HepG2 (cell line): ENCODE measurements at regions not wholly inside any gene's neighbourhood (a gene's known extent, or its start where the extent isn't known, plus 50 kb on each side); places are given as distances from the start of the nearest gene placed in this dataset.
A peak's percentile ranks its signal among the peaks of the same experiment; 100 is the strongest.

Experiments used
- DMTF1 ChIP-seq: sonication (generic); formaldehyde crosslinking; IDR thresholded peaks from 2 replicates; pipeline ENCODE4 v1.4.0; 2020; ENCODE audit warnings: mild to moderate bottlenecking, missing genetic modification reagents
- ELF3 ChIP-seq: IDR thresholded peaks from 2 replicates; pipeline ENCODE4 v1.6.1; 2016; ENCODE audit warnings: missing genetic modification reagents, missing compliant biosample characterization
- HDAC2 ChIP-seq: sonication (generic); formaldehyde crosslinking; IDR thresholded peaks from 2 replicates; pipeline ENCODE4 v1.4.0; 2020; ENCODE audit warnings: missing genetic modification reagents
- HMGXB3 ChIP-seq: sonication (generic); formaldehyde crosslinking; IDR thresholded peaks from 2 replicates; pipeline ENCODE4 v1.4.0; 2020; ENCODE audit warnings: missing genetic modification reagents, borderline replicate concordance
- KDM5B ChIP-seq: sonication (generic); formaldehyde crosslinking; IDR thresholded peaks from 2 replicates; pipeline ENCODE4 v1.4.0; 2020; ENCODE audit warnings: missing genetic modification reagents, mild to moderate bottlenecking, borderline replicate concordance
- NFKB2 ChIP-seq: sonication (generic); formaldehyde crosslinking; IDR thresholded peaks from 2 replicates; pipeline ENCODE4 v1.4.0; 2020; ENCODE audit warnings: missing genetic modification reagents, borderline replicate concordance
- REL ChIP-seq: sonication (generic); formaldehyde crosslinking; conservative IDR thresholded peaks from 2 replicates; pipeline ENCODE4 v1.8.0; 2022; ENCODE audit warnings: mild to moderate bottlenecking, missing genetic modification reagents, moderate library complexity
- SIX4 ChIP-seq: sonication (generic); formaldehyde crosslinking; IDR thresholded peaks from 2 replicates; pipeline ENCODE4 v1.4.0; 2020; ENCODE audit warnings: missing genetic modification reagents
- TFDP2 ChIP-seq: sonication (generic); formaldehyde crosslinking; IDR thresholded peaks from 2 replicates; pipeline ENCODE4 v1.4.0; 2020; ENCODE audit warnings: missing genetic modification reagents
- XRCC5 ChIP-seq: fragments of 200-400 bp; formaldehyde crosslinking; optimal IDR thresholded peaks from 2 replicates; pipeline ENCODE3; 2017; ENCODE audit warnings: mild to moderate bottlenecking, low read length
- ZMYM4 ChIP-seq: sonication (generic); formaldehyde crosslinking; IDR thresholded peaks from 2 replicates; pipeline ENCODE4 v1.8.1; 2023; ENCODE audit warnings: mild to moderate bottlenecking, missing genetic modification reagents
- ZNF746 ChIP-seq: sonication (generic); formaldehyde crosslinking; IDR thresholded peaks from 2 replicates; pipeline ENCODE4 v1.8.0; 2022; ENCODE audit warnings: mild to moderate bottlenecking, missing genetic modification reagents
- TF ChIP-seq, protein P1 (sequence below): sonication (generic); formaldehyde crosslinking; IDR thresholded peaks from 2 replicates; pipeline ENCODE4 v1.4.0; 2020; ENCODE audit warnings: mild to moderate bottlenecking, missing genetic modification reagents, borderline replicate concordance
- TF ChIP-seq, protein P2 (sequence below): IDR thresholded peaks from 2 replicates; pipeline ENCODE4 v1.6.1; 2018; ENCODE audit warnings: missing genetic modification reagents, mild to moderate bottlenecking, missing compliant biosample characterization

DNA sequence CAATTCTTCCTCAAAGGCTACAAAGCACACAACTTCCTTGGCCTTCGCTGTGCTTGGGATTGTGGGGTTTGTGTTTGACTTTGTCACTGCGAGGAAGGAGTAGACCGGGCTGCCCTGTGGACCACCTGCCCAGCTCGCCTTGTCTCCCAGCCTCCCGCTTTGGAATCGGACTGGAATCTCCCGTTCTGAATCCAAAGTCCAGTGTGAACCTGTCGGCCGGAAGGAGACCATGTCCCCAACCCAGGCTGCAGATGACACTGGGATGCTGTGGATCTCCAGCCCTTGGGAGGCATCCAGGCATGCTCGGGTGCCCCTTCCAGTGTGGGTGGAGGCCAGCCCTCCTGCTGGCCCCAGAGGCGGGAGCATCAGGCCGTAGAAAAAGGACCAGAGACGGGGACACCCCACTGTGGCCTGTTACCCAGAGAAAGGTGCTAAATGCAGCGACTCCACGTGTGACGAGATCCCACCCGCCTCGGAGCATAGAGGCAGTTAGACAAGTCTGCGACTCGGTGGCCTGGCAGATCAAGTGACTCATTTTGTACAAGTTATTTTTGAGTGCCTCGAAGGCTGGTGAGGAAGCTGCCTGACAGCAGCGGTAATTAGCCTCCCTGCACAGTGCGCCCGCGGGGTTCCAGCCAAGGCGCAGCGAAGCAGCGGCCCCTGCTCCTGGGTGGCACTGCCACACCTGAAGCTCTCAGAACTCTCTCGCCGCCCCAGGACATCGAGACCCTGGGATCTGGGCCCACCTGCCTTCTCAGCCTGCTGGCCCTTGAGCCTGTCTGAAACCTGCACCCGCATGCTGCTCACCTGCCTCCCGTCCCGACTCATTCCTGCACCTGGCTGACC lies 57.5 kb downstream of the ADRA2C start (continued):
- TF ChIP-seq ZNF746 (CRISPR knock-in tag) = no peak
- TF ChIP-seq HDAC2 (CRISPR knock-in tag) = peak; percentile 78
- peak; percentile 43; the same call in 1 of the 2 replicates for TF ChIP-seq KDM5B
- TF ChIP-seq, protein P1, sequence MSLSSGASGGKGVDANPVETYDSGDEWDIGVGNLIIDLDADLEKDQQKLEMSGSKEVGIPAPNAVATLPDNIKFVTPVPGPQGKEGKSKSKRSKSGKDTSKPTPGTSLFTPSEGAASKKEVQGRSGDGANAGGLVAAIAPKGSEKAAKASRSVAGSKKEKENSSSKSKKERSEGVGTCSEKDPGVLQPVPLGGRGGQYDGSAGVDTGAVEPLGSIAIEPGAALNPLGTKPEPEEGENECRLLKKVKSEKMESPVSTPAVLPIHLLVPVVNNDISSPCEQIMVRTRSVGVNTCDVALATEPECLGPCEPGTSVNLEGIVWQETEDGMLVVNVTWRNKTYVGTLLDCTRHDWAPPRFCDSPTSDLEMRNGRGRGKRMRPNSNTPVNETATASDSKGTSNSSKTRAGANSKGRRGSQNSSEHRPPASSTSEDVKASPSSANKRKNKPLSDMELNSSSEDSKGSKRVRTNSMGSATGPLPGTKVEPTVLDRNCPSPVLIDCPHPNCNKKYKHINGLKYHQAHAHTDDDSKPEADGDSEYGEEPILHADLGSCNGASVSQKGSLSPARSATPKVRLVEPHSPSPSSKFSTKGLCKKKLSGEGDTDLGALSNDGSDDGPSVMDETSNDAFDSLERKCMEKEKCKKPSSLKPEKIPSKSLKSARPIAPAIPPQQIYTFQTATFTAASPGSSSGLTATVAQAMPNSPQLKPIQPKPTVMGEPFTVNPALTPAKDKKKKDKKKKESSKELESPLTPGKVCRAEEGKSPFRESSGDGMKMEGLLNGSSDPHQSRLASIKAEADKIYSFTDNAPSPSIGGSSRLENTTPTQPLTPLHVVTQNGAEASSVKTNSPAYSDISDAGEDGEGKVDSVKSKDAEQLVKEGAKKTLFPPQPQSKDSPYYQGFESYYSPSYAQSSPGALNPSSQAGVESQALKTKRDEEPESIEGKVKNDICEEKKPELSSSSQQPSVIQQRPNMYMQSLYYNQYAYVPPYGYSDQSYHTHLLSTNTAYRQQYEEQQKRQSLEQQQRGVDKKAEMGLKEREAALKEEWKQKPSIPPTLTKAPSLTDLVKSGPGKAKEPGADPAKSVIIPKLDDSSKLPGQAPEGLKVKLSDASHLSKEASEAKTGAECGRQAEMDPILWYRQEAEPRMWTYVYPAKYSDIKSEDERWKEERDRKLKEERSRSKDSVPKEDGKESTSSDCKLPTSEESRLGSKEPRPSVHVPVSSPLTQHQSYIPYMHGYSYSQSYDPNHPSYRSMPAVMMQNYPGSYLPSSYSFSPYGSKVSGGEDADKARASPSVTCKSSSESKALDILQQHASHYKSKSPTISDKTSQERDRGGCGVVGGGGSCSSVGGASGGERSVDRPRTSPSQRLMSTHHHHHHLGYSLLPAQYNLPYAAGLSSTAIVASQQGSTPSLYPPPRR (CRISPR knock-in tag) = peak; percentile 61; the same call in 1 of the 2 replicates
- TF ChIP-seq XRCC5 = peak; percentile 54
- TF ChIP-seq ZMYM4 (CRISPR knock-in tag) = peak; percentile 34; the same call in 1 of the 2 replicates
- TF ChIP-seq SIX4 (CRISPR knock-in tag) = 0 out of 2 replicates have a peak, but pooled peaks have one; percentile 17
- 0 out of 2 replicates have a peak, but pooled peaks have one; percentile 55 for TF ChIP-seq HMGXB3 (CRISPR knock-in tag)
- TF ChIP-seq, protein P2, sequence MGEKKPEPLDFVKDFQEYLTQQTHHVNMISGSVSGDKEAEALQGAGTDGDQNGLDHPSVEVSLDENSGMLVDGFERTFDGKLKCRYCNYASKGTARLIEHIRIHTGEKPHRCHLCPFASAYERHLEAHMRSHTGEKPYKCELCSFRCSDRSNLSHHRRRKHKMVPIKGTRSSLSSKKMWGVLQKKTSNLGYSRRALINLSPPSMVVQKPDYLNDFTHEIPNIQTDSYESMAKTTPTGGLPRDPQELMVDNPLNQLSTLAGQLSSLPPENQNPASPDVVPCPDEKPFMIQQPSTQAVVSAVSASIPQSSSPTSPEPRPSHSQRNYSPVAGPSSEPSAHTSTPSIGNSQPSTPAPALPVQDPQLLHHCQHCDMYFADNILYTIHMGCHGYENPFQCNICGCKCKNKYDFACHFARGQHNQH (CRISPR knock-in tag) = peak; percentile 53; the same call in 1 of the 2 replicates
- peak; percentile 40; the same call in 1 of the 2 replicates for TF ChIP-seq ELF3 (CRISPR knock-in tag)
- no peak for TF ChIP-seq REL
- TF ChIP-seq NFKB2 (CRISPR knock-in tag) = peak; percentile 70; the same call in 1 of the 2 replicates
- TF ChIP-seq TFDP2 (CRISPR knock-in tag) = no peak
- TF ChIP-seq DMTF1 (CRISPR knock-in tag) = no peak
